Body of pancreas (tissue), 4 donors: ENCODE measurements at regions not wholly inside any gene's neighbourhood (a gene's known extent, or its start where the extent isn't known, plus 50 kb on each side); places are given as distances from the start of the nearest gene placed in this dataset.

Experiments used
- ATAC-seq: fragments of 150-250 bp; one replicate; pipeline ENCODE4 v1.9.1; 2016
- DNase-seq, 4 donors: peaks; one replicate each; pipeline ENCODE4 v3.0.0-alpha.2; 2019
- H3K27ac ChIP-seq, 4 donors: fragments of 200-600 bp; sonication (generic); 1 replicate in 3 of 4; 2 replicates in 1 of 4; pipeline versions ENCODE4 v1.5.1 to v1.6.1; 2016 to 2019; ENCODE audit warnings: mild to moderate bottlenecking in 1 of 4, mixed read lengths in 1 of 4, moderate library complexity in 1 of 4
- H3K27me3 ChIP-seq, 2 donors: fragments of 200-600 bp; sonication (generic); one replicate each; pipeline ENCODE4 v1.6.0; 2016; ENCODE audit warnings: mild to moderate bottlenecking in 1 of 2
- H3K36me3 ChIP-seq, 2 donors: fragments of 200-600 bp; sonication (generic); replicated peaks in 1 of 2; 2 replicates each; pipeline ENCODE4 v1.5.1; 2016; ENCODE audit warnings: low read depth in 2 of 2; ENCODE audit not compliant: insufficient read depth in 1 of 2
- H3K4me1 ChIP-seq: fragments of 200-600 bp; sonication (generic); one replicate; pipeline ENCODE4 v1.6.0; 2016
- H3K4me3 ChIP-seq, 2 donors: fragments of 200-600 bp; sonication (generic); 1 replicate in 1 of 2; 2 replicates in 1 of 2; pipeline ENCODE4 v1.5.1; 2016 to 2019
- H3K9me3 ChIP-seq, 3 donors: fragments of 200-600 bp; sonication (generic); 1 replicate in 2 of 3; 2 replicates in 1 of 3; pipeline ENCODE4 v1.5.1; 2016
- POLR2A ChIP-seq, 3 donors: fragments of 450-650 bp; IDR thresholded peaks; one replicate each; pipeline ENCODE4 v1.6.1; 2016; ENCODE audit warnings: antibody characterized with exemption in 3 of 3, mild to moderate bottlenecking in 2 of 3
- WGBS, 2 donors: methylation state at CpG; one replicate each; pipeline ENCODE4 v1.1.5; 2017; 5-methylcytosine and 5-hydroxymethylcytosine counted together
- intact Hi-C: fragments of 100-400 bp; cut with DNase I; formaldehyde crosslinking; loops from one replicate; pipeline ENCODE4 v1.15.1; 2023
- TF ChIP-seq, protein P1 (sequence below), 7 experiments: fragments of 450-650 bp in 4 of 7; fragments of 200-600 bp in 3 of 7; sonication (generic) in 3 of 7; IDR thresholded peaks; one replicate each; pipeline ENCODE4 v1.5.1; 2016 to 2019; ENCODE audit warnings: antibody characterized with exemption in 7 of 7

DNA sequence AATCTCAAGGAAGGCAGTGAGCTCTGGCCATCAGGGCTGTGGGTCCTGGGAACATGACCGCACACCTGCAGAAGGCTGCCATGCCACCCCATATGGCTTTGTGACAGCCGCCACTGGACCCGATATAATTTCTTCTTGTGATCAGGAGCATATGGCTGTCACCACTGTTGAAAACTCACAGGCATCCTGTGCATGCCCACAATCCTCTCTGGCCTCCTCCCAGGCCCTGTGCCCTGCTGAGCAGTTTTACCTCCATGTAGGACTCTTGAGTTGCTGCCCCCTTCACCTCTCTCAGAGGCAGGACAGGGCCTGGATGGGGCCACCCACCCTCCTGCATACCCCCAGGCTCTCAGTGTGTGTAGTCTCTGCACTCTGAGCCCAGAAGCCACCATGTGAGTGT is 391.9 kb upstream of the AKR1E2 start:
- no peak overlapping the region for H3K27ac ChIP-seq
- H3K36me3 ChIP-seq, result no peaks in the 10 kb centered on the region
- H3K4me3 ChIP-seq, result no peak overlapping the region
- DNase-seq, result no peak
- H3K4me1 ChIP-seq, result no peaks in the 10 kb centered on the region
- intact Hi-C loops, result no loop called here
- WGBS, 2 donors, result 85 to 90% methylated on average over 3 of the region's 3 CpGs
- ATAC-seq, result no peak
- TF ChIP-seq, protein P1, sequence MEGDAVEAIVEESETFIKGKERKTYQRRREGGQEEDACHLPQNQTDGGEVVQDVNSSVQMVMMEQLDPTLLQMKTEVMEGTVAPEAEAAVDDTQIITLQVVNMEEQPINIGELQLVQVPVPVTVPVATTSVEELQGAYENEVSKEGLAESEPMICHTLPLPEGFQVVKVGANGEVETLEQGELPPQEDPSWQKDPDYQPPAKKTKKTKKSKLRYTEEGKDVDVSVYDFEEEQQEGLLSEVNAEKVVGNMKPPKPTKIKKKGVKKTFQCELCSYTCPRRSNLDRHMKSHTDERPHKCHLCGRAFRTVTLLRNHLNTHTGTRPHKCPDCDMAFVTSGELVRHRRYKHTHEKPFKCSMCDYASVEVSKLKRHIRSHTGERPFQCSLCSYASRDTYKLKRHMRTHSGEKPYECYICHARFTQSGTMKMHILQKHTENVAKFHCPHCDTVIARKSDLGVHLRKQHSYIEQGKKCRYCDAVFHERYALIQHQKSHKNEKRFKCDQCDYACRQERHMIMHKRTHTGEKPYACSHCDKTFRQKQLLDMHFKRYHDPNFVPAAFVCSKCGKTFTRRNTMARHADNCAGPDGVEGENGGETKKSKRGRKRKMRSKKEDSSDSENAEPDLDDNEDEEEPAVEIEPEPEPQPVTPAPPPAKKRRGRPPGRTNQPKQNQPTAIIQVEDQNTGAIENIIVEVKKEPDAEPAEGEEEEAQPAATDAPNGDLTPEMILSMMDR (IDR thresholded peaks at IDR 0.05), result no peak
- no peak for TF ChIP-seq POLR2A (IDR thresholded peaks at IDR 0.05)
- no peaks in the 10 kb centered on the region for H3K9me3 ChIP-seq
- H3K27me3 ChIP-seq, result no peaks in the 10 kb centered on the region

DNA sequence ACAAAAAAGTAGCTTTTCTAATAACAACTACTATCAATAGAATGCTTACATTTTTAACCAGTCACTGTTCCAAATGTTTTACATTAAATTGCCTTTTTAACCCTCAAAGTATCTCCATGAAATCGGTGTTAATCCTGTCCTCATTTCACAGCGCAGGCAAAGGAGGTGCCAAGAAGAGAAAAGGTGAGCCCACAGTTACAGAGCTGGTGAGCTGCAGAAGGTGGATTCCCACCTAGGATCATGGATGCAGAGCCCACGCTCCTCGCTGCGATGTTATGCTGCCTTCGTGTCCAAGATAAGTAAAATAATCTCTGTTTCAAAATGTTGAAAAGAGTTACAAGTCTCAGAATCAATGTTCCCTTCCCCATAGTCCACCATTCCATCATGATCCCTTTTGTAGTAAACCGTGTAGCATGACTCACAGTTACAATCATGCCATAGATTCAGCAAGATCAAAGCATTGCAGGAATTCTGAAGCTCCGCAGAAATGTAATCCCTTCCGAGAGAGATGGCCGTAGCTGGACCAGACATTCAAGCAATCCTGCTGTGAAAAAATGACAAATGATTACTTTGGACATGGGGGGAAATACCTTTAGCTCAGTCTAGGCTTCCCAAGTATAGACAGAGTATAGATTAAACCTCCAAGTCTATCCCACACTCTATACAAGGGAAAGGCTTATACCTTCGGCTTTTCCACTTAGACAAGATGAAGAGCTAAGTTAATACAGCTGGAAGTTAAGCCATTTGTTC is 394.7 kb upstream of the AKR1E2 start:
- no peaks in the 10 kb centered on the region for H3K4me1 ChIP-seq
- H3K27ac ChIP-seq, result no peak overlapping the region
- no peaks in the 10 kb centered on the region for H3K9me3 ChIP-seq
- H3K36me3 ChIP-seq, result no peaks in the 10 kb centered on the region
- H3K4me3 ChIP-seq, result no peak overlapping the region
- 61 to 70% methylated on average over 11 of the region's 11 CpGs for WGBS, 2 donors
- TF ChIP-seq, protein P1 (IDR thresholded peaks at IDR 0.05), result no peak
- no peaks in the 10 kb centered on the region for H3K27me3 ChIP-seq
- no peak for ATAC-seq
- DNase-seq, result no peak
- intact Hi-C loops, result no loop called here

DNA sequence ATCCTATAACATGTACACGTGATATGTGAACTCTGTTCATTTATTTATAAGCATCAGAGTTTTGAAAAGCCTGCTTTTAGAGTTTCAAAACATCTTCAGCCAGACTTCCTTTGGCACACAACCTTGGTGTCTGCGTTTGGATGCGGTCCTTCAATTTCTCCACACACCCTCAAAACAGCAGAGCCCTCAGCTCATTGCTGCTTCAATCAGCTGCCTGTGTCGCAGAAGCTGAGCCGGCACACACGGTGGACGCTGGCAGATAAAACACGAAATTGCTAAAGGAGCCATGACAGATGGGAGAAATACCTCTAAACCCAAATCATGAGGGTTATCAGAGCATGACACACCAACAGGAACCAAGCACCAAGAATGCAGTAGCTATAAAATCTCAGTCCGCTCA is 396.4 kb upstream of the AKR1E2 start:
- TF ChIP-seq, protein P1 (IDR thresholded peaks at IDR 0.05), result no peak
- TF ChIP-seq POLR2A (IDR thresholded peaks at IDR 0.05), result no peak

DNA sequence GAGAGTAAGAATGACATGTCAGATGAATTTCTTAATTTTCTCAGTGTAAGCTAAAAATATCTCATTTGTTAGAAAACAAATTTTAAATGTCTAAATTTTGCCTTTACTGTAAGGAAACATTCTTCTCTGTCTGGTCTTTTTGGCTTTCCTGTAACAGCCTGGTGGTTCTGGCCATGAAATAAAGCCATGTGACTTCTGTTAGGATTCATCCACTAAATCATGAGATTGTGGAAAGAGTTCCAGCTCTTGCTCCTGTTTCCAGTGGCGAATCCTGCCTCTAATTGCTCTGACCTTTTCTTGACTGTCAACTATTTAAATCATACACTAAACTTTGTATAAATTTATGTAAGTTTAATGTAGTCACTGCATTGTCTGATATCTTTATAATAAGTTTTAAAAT is 398.5 kb upstream of the AKR1E2 start:
- WGBS, 2 donors, result 75 to 76% methylated on average over 1 of the region's 1 CpG
- Histone ChIP-seq H3K4me3 (no peak overlapping the region), H3K36me3 (no peaks in the 10 kb centered on the region), H3K27ac (no peak overlapping the region), H3K4me1 (no peaks in the 10 kb centered on the region), H3K9me3 (no peaks in the 10 kb centered on the region), H3K27me3 (no peaks in the 10 kb centered on the region)
- DNase-seq (no peak), ATAC-seq (no peak)
- TF ChIP-seq POLR2A (IDR thresholded peaks at IDR 0.05), result no peak
- TF ChIP-seq, protein P1 (IDR thresholded peaks at IDR 0.05), result no peak
- intact Hi-C loops, result no loop called here

More for the DNA sequence above, 396.4 kb upstream of the AKR1E2 start:
- no peak overlapping the region for H3K4me3 ChIP-seq
- no peaks in the 10 kb centered on the region for H3K9me3 ChIP-seq
- DNase-seq, result peak in 1 of 4 donors; percentile 13
- H3K4me1 ChIP-seq, result no peaks in the 10 kb centered on the region
- H3K36me3 ChIP-seq, result no peaks in the 10 kb centered on the region
- no peak for ATAC-seq
- no peak overlapping the region for H3K27ac ChIP-seq
- WGBS, 2 donors, result 56 to 69% methylated on average over 9 of the region's 9 CpGs
- intact Hi-C loops, result no loop called here
- no peaks in the 10 kb centered on the region for H3K27me3 ChIP-seq

DNA sequence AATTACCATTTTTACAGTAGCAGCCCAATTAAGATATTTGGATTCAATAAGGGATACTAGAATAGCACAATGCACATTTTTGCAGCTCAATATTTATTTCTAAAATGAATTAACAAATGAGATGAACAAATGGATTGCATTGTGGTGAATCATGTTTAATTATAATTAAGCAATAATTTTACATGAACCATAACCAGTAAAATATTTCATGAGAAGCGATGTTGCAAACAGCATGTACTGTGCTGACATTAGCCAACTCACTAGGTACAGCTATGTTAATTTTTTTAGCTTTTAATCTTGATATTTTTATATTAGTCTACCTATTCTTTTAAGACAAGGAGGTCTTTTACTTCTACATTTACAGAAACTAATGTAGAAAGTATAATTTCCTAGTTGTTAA is 399.1 kb upstream of the AKR1E2 start:
- Histone ChIP-seq H3K27ac (no peak overlapping the region), H3K9me3 (no peaks in the 10 kb centered on the region), H3K4me3 (no peak overlapping the region), H3K27me3 (no peaks in the 10 kb centered on the region), H3K36me3 (no peaks in the 10 kb centered on the region), H3K4me1 (no peaks in the 10 kb centered on the region)
- DNase-seq (no peak), ATAC-seq (no peak)
- intact Hi-C loops, result no loop called here
- 84% methylated on average over 1 of the region's 1 CpG for WGBS, 2 donors
- TF ChIP-seq, protein P1 (IDR thresholded peaks at IDR 0.05), result no peak
- no peak for TF ChIP-seq POLR2A (IDR thresholded peaks at IDR 0.05)
